NCI-H2107 (cell line): ENCODE measurements at regions not wholly inside any gene's neighbourhood (a gene's known extent, or its start where the extent isn't known, plus 50 kb on each side); places are given as distances from the start of the nearest gene placed in this dataset.

Source experiments
- DNase-seq: peaks from one replicate; lab custom pipeline; 2025; lab: John Stamatoyannopoulos, UW

- no peak for DNase-seq
These were observed 199.9 kb upstream of the NEIL3 start for GRCh38 chr4:177109769-177110168.

DNA sequence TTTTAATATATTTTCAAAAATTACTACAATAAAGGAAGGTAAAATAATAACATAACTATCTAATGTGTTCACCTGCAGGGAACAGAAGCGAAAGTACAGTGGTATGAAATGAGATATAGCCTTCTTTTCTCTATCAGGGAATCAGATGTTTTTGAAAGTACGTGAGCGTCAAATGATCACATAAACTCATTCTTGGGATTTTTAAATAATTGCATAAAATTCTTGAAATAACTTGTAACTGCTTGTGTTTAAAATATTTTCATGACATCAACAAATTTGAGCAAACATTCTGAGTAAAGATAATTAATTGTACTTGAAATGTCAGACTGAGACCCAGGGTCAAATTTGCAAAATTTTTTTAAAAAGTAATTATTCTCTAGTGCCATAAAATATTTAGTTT is 193.5 kb upstream of the NEIL3 start:
- DNase-seq: no peak

- DNase-seq: no peak
These were observed 192.4 kb upstream of the NEIL3 start for GRCh38 chr4:177117256-177117655.

- no peak for DNase-seq
These were observed 191.1 kb upstream of the NEIL3 start for GRCh38 chr4:177118596-177118995.

GRCh38 chr4:177119021-177119471 is 190.6 kb upstream of the NEIL3 start:
- DNase-seq: no peak

DNA sequence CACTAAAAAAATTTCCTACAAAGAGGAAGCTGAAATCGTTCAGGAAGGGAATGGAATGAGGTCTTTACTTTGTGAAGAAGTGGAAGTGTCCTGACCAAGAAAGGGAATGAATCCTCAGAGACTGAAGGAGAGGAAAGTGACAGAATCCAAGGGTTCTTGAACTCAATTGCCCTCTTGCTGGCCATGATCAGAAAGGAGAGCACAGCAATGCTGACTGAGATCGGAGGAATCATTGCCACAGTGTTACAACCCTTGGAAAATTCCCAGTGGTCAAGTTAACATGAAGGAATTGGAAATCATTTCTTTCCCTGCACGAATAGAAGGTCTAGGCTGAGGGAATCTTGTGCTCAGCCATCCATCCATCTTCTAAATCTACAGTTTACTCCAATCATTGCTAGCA is 190.0 kb upstream of the NEIL3 start:
- no peak for DNase-seq

GRCh38 chr4:177123811-177124210 is 185.9 kb upstream of the NEIL3 start:
- DNase-seq: no peak

GRCh38 chr4:177124349-177125064 is 185.2 kb upstream of the NEIL3 start:
- DNase-seq: no peak

DNA sequence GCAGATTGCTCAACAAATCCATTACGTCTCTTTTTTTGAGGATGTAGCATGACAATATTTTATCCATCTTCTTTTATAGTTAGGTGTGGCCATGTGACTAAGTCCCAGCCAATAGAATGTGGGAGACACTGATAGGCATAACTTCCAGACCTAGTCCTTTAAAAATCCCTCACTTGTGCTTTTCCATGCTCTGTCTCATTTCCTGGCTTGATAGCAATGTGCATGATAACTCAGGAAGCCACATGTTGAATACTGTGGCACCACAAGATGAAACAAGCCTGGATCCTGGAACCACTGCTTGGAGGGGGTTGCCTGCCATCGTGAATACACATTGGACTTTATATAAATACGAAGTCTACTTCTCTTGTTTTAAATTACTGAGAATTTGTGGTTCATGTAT is 184.0 kb upstream of the NEIL3 start:
- no peak for DNase-seq

- DNase-seq: no peak
These were observed 182.0 kb upstream of the NEIL3 start for GRCh38 chr4:177127658-177128057.

GRCh38 chr4:177128306-177128705 is 181.4 kb upstream of the NEIL3 start:
- no peak for DNase-seq

DNA sequence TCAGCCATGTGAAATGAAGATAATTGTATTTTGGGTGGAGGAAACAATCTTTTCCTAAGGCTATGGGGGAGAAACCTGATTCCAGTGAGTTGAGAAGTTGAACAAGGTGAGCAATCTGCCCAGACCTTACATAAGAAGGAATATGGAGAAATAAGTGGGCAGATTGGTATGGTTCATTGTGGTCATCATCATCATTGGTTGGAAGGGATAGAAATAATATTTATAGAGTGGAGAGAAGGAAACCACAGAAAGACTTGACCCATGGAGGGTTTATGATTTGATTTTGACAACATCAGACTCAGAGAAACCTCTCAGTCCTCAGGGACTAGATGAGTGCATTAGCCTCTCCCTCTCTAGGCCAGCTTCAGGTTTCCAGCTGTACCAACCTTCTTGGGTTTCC is 177.9 kb upstream of the NEIL3 start:
- DNase-seq: no peak

DNA sequence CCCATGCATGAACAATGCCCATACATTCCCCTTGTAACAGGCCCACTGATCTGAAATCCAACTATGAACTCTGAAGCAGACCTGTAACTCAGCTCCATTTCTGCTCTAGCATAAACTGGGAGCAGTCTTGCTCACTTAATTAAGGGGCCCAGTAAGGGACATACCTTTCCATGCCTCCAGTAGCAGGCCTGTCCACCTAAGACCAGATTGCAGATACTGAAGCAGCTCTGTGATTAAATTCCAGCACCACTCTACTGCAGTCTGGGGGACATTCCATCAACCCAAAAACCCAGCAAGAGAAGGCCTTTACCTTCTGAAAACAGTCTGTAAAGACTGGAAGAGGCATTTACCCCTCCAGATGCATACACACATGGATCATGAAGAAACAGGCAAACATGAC is 162.0 kb upstream of the NEIL3 start:
- DNase-seq: no peak

DNA sequence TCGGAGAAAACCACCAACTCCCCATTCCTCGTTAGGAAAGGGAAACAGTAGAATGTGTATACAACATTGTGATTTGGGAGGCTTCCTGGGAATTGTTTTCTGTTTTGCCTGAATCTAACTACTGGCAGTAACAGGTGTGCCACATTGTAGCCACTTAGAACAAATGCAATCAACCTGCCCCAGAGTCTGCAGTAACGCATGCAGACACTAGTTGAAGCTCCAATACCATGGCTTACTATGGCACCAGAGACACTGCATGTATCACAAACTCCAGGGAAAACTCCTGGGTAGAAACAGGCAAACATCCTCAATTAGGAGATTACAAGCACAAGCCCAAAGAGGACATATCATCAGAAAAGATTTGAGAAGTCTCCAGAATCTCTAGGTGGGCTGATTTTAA is 154.2 kb upstream of the NEIL3 start:
- DNase-seq: no peak

- no peak for DNase-seq
These were observed 150.1 kb upstream of the NEIL3 start for GRCh38 chr4:177159600-177159999.

- DNase-seq: no peak
These were observed 147.9 kb upstream of the NEIL3 start for GRCh38 chr4:177161781-177162180.

GRCh38 chr4:177163532-177163931 is 146.1 kb upstream of the NEIL3 start:
- DNase-seq: no peak

DNA sequence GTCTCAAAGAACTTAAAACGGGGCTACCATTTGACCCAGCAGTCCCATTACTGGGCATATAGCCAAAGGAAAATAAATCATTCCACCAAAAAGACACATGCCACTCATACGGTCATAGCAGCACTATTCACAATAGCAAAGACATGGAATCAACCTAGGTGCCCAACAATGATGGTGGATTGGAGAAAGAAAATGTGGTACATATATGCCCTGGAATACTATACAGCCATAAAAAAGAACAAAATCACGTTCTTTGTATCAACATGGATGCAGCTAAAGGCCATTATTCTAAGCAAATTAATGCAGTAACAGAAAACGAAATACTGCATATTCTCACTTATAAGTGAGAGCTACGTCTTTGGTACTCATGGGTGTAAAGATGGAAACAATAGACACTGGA is 138.1 kb upstream of the NEIL3 start:
- no peak for DNase-seq

DNA sequence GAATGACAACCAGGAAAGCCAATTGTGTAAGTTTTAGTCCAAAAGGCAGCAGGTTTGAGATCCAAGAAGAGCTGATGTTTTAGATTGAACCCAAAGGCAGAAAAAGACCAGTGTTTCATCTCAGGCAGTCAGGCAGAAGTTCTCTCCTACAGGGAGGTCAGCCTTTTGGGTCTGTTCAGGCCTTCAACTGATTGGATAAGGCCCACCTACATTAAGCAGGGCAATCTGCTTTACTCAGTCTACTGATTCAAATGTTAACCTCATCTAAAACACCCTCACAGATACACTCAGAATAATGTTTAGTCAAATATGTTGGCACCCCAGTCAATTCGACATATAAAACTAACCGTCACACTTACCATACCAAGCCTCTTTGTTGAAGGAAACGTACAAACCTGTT is 134.2 kb upstream of the NEIL3 start:
- DNase-seq: no peak

DNA sequence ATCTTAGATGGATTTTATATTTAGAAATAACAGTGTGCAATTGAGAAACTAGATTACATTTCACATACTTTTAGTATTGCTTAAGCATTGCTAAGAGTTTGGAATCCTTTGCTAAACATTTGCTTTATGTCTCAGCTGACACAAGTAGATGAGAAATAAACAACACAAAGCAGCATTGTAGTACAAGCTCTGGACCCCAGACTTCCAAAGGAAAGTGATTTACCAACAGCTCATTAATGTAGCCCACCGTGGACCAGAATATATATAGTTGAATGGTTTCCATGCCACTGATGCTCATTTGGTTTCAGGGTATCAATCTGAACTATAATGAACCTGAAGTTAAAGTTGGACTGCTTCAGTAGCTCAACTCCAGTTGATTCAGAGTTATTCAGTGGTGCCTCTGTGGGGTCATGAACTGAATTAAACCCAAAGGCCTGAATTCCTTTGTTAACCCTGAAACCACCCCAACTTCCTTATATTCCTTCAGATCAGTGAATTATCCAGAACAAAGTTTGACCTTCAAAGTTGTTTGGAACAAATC is 132.1 kb upstream of the NEIL3 start:
- DNase-seq: no peak

- DNase-seq: no peak
These were observed 131.4 kb upstream of the NEIL3 start for GRCh38 chr4:177178246-177178645.

GRCh38 chr4:177182166-177182565 is 127.5 kb upstream of the NEIL3 start:
- no peak for DNase-seq

DNA sequence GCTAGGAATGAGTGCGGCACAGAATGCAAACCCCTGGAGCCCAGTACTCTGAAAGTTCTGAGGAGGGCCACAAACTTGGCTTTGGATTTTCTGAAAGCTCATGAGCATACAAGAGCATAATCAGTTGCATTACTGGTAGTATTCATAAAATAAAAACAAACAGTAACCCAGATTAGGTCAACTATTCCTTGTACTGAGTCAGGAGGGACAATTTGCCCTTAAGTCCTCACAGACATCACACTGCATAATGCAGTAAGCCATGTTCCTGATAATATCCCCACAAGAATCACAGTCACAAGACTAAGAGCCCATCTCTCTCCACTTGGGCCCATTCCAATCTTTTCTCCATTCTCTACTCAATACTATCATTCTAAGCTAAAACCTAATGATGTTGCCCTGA is 126.9 kb upstream of the NEIL3 start:
- no peak for DNase-seq

GRCh38 chr4:177185151-177185550 is 124.5 kb upstream of the NEIL3 start:
- no peak for DNase-seq
